Suprapubic skin (tissue), 4 donors: ENCODE measurements at regions not wholly inside any gene's neighbourhood (a gene's known extent, or its start where the extent isn't known, plus 50 kb on each side); places are given as distances from the start of the nearest gene placed in this dataset.

Experiments
- CTCF ChIP-seq, 2 donors: fragments of 200-600 bp in 1 of 2; fragments of 450-650 bp in 1 of 2; sonication (generic) in 1 of 2; IDR thresholded peaks; one replicate each; pipeline ENCODE4 v1.5.1; 2016 to 2019; ENCODE audit warnings: antibody characterized with exemption in 2 of 2, mild to moderate bottlenecking in 1 of 2, moderate library complexity in 1 of 2
- EP300 ChIP-seq: sonication (generic); formaldehyde crosslinking; IDR thresholded peaks from one replicate; pipeline ENCODE4 v1.6.1; 2017; ENCODE audit warnings: antibody characterized with exemption
- POLR2A ChIP-seq, 2 donors: fragments of 450-650 bp; IDR thresholded peaks; one replicate each; pipeline ENCODE4 v1.6.1; 2017; ENCODE audit warnings: antibody characterized with exemption in 2 of 2, mild to moderate bottlenecking in 2 of 2, moderate library complexity in 2 of 2
- POLR2AphosphoS5 ChIP-seq, 3 donors: sonication (generic); formaldehyde crosslinking; IDR thresholded peaks; one replicate each; pipeline ENCODE4 v1.6.1; 2017; ENCODE audit warnings: antibody characterized with exemption in 3 of 3

DNA sequence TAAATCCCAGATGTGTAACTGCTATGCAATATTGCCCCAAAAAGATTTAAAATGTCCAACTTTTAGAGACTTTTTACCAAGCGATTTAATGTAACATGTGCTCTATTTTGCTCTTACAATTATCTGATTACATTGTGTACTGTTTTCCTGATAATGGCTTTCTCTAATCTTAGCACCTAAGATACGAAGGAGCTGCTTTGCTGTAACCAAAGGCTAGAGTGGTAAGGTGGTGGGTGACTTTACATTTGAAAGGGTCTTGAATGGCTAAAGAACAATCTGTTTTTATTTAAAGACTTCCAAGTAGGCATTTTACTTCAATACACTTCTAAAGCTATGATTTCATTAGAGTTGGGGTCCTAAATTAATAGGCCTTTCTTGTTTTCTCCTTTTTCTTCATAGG lies 1201.6 kb upstream of the MAP3K7 start:
- TF ChIP-seq CTCF (IDR thresholded peaks at IDR 0.05) (no peak), POLR2A (IDR thresholded peaks at IDR 0.05) (no peak), POLR2AphosphoS5 (IDR thresholded peaks at IDR 0.05) (no peak), EP300 (no peak)
